PC-9 (cell line): ENCODE measurements at regions not wholly inside any gene's neighbourhood (a gene's known extent, or its start where the extent isn't known, plus 50 kb on each side); places are given as distances from the start of the nearest gene placed in this dataset.

Experiments used
- EZH2 ChIP-seq: fragments of 200-600 bp; sonication (generic); IDR thresholded peaks from 2 replicates; pipeline ENCODE4 v1.8.0; 2017; ENCODE audit warnings: antibody characterized with exemption, low read depth
- TF ChIP-seq, protein P1 (sequence below): fragments of 200-600 bp; sonication (generic); conservative IDR thresholded peaks from 2 replicates; pipeline ENCODE4 v1.6.1; 2017; ENCODE audit warnings: mixed run types, antibody characterized with exemption, mild to moderate bottlenecking, moderate library complexity

DNA sequence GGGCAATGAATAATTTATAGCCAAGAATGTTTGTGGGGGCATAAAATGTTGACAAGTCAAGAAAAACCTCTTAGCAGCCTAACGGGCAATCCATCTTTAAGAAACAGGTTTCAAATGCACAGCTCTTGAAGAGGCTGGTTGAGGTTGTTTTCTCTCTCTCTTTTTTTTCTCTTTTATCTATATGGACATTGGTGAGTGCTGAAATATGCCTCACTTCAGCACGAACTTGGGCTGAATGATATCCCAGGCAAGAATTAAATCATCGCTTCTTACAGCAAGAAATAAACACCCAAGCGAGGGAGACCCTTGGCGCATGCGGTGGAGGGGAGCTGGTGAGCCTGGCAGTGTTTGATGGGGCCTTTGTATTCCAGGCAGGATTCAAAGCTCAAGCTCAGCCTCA is 160.9 kb downstream of the OAT start:
- TF ChIP-seq, protein P1, sequence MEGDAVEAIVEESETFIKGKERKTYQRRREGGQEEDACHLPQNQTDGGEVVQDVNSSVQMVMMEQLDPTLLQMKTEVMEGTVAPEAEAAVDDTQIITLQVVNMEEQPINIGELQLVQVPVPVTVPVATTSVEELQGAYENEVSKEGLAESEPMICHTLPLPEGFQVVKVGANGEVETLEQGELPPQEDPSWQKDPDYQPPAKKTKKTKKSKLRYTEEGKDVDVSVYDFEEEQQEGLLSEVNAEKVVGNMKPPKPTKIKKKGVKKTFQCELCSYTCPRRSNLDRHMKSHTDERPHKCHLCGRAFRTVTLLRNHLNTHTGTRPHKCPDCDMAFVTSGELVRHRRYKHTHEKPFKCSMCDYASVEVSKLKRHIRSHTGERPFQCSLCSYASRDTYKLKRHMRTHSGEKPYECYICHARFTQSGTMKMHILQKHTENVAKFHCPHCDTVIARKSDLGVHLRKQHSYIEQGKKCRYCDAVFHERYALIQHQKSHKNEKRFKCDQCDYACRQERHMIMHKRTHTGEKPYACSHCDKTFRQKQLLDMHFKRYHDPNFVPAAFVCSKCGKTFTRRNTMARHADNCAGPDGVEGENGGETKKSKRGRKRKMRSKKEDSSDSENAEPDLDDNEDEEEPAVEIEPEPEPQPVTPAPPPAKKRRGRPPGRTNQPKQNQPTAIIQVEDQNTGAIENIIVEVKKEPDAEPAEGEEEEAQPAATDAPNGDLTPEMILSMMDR: no peak
- no peak for TF ChIP-seq EZH2
